HUDEP-2 (cell line): ENCODE measurements at regions not wholly inside any gene's neighbourhood (a gene's known extent, or its start where the extent isn't known, plus 50 kb on each side); places are given as distances from the start of the nearest gene placed in this dataset.
"Not testable (repeated sequence)": the region's sequence is repeated elsewhere in the genome, so short reads cannot be mapped to it uniquely, and the experiment has no call there.

Experiments
- DNase-seq, 76 experiments: peaks; one replicate each; lab custom pipeline; 2025; ENCODE audit not compliant: unreplicated experiment in 76 of 76; lab: John Stamatoyannopoulos, UW

- no peak for DNase-seq
Measured at GRCh38 chr4:114034189-114034588, 54.7 kb upstream of the ARSJ start.

GRCh38 chr4:114036426-114036825 lies 57.0 kb upstream of the ARSJ start:
- DNase-seq, result no peak

GRCh38 chr4:114036864-114037263 lies 57.4 kb upstream of the ARSJ start:
- no peak for DNase-seq

GRCh38 chr4:114037988-114038387 lies 58.5 kb upstream of the ARSJ start:
- DNase-seq, result no peak

- DNase-seq, result no peak
Measured at GRCh38 chr4:114038762-114039387, 59.4 kb upstream of the ARSJ start.

- no peak for DNase-seq
Measured at GRCh38 chr4:114040319-114041116, 61.1 kb upstream of the ARSJ start.

- DNase-seq, result no peak
Measured at GRCh38 chr4:114041117-114041475, 61.6 kb upstream of the ARSJ start.

GRCh38 chr4:114043116-114043515 lies 63.7 kb upstream of the ARSJ start:
- no peak for DNase-seq

GRCh38 chr4:114044351-114044750 lies 64.9 kb upstream of the ARSJ start:
- not testable (repeated sequence) for DNase-seq

GRCh38 chr4:114046331-114046730 lies 66.9 kb upstream of the ARSJ start:
- DNase-seq, result no peak

GRCh38 chr4:114048154-114048553 lies 68.7 kb upstream of the ARSJ start:
- DNase-seq, result not testable (repeated sequence)

GRCh38 chr4:114052227-114052626 lies 72.8 kb upstream of the ARSJ start:
- DNase-seq, result no peak

GRCh38 chr4:114056599-114056998 lies 77.2 kb upstream of the ARSJ start:
- no peak for DNase-seq

GRCh38 chr4:114057746-114058145 lies 78.3 kb upstream of the ARSJ start:
- no peak for DNase-seq

GRCh38 chr4:114062499-114062898 lies 83.1 kb upstream of the ARSJ start:
- DNase-seq, result no peak

GRCh38 chr4:114072781-114073180 lies 93.3 kb upstream of the ARSJ start:
- DNase-seq, result no peak

GRCh38 chr4:114076899-114077570 lies 97.6 kb upstream of the ARSJ start:
- DNase-seq, result no peak

- DNase-seq, result no peak
Measured at GRCh38 chr4:114077610-114078009, 98.2 kb upstream of the ARSJ start.

GRCh38 chr4:114078636-114079035 lies 99.2 kb upstream of the ARSJ start:
- DNase-seq, result no peak

GRCh38 chr4:114081783-114082182 lies 102.3 kb upstream of the ARSJ start:
- no peak for DNase-seq

GRCh38 chr4:114082348-114082747 lies 102.9 kb upstream of the ARSJ start:
- DNase-seq, result no peak
